ENCODE measurements at regions not wholly inside any gene's neighbourhood (a gene's known extent, or its start where the extent isn't known, plus 50 kb on each side); places are given as distances from the start of the nearest gene placed in this dataset.

- TF ChIP-seq, protein P1, sequence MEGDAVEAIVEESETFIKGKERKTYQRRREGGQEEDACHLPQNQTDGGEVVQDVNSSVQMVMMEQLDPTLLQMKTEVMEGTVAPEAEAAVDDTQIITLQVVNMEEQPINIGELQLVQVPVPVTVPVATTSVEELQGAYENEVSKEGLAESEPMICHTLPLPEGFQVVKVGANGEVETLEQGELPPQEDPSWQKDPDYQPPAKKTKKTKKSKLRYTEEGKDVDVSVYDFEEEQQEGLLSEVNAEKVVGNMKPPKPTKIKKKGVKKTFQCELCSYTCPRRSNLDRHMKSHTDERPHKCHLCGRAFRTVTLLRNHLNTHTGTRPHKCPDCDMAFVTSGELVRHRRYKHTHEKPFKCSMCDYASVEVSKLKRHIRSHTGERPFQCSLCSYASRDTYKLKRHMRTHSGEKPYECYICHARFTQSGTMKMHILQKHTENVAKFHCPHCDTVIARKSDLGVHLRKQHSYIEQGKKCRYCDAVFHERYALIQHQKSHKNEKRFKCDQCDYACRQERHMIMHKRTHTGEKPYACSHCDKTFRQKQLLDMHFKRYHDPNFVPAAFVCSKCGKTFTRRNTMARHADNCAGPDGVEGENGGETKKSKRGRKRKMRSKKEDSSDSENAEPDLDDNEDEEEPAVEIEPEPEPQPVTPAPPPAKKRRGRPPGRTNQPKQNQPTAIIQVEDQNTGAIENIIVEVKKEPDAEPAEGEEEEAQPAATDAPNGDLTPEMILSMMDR (IDR thresholded peaks at IDR 0.05) = no peak
- no peak for TF ChIP-seq POLR2A (IDR thresholded peaks at IDR 0.05)
These were observed 53.0 kb upstream of the LRRN2 start for GRCh38 chr1:204738506-204738905.
